HCT116 (cell line): ENCODE measurements at regions not wholly inside any gene's neighbourhood (a gene's known extent, or its start where the extent isn't known, plus 50 kb on each side); places are given as distances from the start of the nearest gene placed in this dataset.

ENCODE experiments used
- CEBPB ChIP-seq: IDR thresholded peaks from 2 replicates; pipeline ENCODE4 v1.6.1; 2012; ENCODE audit warnings: low read depth
- EZH2 ChIP-seq: fragments of 200-600 bp; sonication (generic); IDR thresholded peaks from 2 replicates; pipeline ENCODE4 v1.6.1; 2017; ENCODE audit warnings: antibody characterized with exemption, mixed run types
- JUND ChIP-seq: IDR thresholded peaks from 2 replicates; pipeline ENCODE4 v1.6.1; 2012
- POLR2A ChIP-seq: IDR thresholded peaks from 2 replicates; pipeline ENCODE4 v1.7.0; 2011; ENCODE audit warnings: borderline replicate concordance; ENCODE audit not compliant: insufficient read depth, insufficient read length; ENCODE audit errors: extremely low read depth
- POLR2AphosphoS5 ChIP-seq: IDR thresholded peaks from 2 replicates; pipeline ENCODE4 v1.6.1; 2011; ENCODE audit warnings: mild to moderate bottlenecking, low read depth, low read length, moderate library complexity
- RAD21 ChIP-seq: IDR thresholded peaks from 2 replicates; pipeline ENCODE4 v1.6.1; 2012; ENCODE audit warnings: low read depth, mild to moderate bottlenecking
- SP1 ChIP-seq: IDR thresholded peaks from 2 replicates; pipeline ENCODE4 v1.6.1; 2012; ENCODE audit warnings: low read depth
- YY1 ChIP-seq: IDR thresholded peaks from 2 replicates; pipeline ENCODE4 v1.6.1; 2011; ENCODE audit warnings: low read length, low read depth, moderate library complexity, mild to moderate bottlenecking; ENCODE audit not compliant: insufficient replicate concordance; ENCODE audit errors: extremely low read depth
- TF ChIP-seq, protein P1 (sequence below), 3 experiments: fragments of 200-600 bp in 1 of 3; sonication (generic) in 1 of 3; IDR thresholded peaks in 2 of 3; conservative IDR thresholded peaks in 1 of 3; 2 replicates each; pipeline ENCODE4 v1.5.1; 2012 to 2017; ENCODE audit warnings: low read depth in 2 of 3, low read length in 2 of 3, antibody characterized with exemption in 1 of 3, borderline replicate concordance in 1 of 3, control low read depth in 1 of 3, mild to moderate bottlenecking in 1 of 3, mixed read lengths in 1 of 3, mixed run types in 1 of 3, moderate library complexity in 1 of 3; ENCODE audit not compliant: insufficient read depth in 1 of 3
- TF ChIP-seq, protein P2 (sequence below): IDR thresholded peaks from 2 replicates; pipeline ENCODE4 v1.6.1; 2012; ENCODE audit warnings: low read depth

DNA sequence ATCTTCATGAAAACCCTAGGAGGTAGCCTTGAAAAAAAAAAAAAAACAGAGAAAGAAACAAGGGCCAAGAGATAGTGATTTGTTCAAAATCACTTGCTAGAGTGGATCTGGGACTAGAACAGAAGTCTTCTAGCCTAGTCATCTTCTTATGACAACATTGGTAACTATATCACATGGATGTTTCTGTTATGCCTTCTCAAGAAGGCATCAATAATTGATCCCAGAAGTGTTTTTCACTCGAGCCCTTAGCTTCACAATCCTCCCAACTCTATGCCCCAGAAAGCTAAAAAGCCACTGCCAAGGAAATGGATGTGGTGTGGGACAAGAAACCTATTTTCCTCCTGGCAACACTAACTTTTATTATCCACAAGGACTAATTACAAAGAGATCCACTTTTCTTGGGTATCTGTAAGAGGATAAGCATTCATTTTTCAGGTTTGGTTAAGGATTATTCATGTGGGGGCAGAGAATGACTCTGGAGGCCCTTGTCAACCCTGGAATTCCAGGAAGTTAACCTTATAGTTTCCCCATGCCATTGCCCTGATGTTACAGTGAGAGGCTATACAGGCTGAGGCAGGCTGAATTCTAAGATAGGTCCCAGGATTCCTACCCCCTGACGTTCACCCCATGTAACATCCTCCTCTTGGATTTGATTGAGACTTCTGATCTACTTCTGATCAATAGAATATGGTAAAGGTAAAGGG is 67.7 kb upstream of the CPM start:
- TF ChIP-seq, protein P1, sequence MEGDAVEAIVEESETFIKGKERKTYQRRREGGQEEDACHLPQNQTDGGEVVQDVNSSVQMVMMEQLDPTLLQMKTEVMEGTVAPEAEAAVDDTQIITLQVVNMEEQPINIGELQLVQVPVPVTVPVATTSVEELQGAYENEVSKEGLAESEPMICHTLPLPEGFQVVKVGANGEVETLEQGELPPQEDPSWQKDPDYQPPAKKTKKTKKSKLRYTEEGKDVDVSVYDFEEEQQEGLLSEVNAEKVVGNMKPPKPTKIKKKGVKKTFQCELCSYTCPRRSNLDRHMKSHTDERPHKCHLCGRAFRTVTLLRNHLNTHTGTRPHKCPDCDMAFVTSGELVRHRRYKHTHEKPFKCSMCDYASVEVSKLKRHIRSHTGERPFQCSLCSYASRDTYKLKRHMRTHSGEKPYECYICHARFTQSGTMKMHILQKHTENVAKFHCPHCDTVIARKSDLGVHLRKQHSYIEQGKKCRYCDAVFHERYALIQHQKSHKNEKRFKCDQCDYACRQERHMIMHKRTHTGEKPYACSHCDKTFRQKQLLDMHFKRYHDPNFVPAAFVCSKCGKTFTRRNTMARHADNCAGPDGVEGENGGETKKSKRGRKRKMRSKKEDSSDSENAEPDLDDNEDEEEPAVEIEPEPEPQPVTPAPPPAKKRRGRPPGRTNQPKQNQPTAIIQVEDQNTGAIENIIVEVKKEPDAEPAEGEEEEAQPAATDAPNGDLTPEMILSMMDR (IDR thresholded peaks at IDR 0.05 in 2 of 3, conservative IDR thresholded peaks at IDR 0.05 in 1 of 3; ENCODE audit: borderline replicate concordance in 1 of 3, insufficient read depth in 1 of 3, low read depth in 2 of 3, low read length in 2 of 3) = no peak
- TF ChIP-seq, protein P2, sequence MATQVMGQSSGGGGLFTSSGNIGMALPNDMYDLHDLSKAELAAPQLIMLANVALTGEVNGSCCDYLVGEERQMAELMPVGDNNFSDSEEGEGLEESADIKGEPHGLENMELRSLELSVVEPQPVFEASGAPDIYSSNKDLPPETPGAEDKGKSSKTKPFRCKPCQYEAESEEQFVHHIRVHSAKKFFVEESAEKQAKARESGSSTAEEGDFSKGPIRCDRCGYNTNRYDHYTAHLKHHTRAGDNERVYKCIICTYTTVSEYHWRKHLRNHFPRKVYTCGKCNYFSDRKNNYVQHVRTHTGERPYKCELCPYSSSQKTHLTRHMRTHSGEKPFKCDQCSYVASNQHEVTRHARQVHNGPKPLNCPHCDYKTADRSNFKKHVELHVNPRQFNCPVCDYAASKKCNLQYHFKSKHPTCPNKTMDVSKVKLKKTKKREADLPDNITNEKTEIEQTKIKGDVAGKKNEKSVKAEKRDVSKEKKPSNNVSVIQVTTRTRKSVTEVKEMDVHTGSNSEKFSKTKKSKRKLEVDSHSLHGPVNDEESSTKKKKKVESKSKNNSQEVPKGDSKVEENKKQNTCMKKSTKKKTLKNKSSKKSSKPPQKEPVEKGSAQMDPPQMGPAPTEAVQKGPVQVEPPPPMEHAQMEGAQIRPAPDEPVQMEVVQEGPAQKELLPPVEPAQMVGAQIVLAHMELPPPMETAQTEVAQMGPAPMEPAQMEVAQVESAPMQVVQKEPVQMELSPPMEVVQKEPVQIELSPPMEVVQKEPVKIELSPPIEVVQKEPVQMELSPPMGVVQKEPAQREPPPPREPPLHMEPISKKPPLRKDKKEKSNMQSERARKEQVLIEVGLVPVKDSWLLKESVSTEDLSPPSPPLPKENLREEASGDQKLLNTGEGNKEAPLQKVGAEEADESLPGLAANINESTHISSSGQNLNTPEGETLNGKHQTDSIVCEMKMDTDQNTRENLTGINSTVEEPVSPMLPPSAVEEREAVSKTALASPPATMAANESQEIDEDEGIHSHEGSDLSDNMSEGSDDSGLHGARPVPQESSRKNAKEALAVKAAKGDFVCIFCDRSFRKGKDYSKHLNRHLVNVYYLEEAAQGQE = no peak
- TF ChIP-seq POLR2AphosphoS5 (no peak), EZH2 (no peak), RAD21 (no peak), YY1 (no peak), JUND (no peak), SP1 (no peak), POLR2A (no peak), CEBPB (no peak)
